ENCODE measurements at regions not wholly inside any gene's neighbourhood (a gene's known extent, or its start where the extent isn't known, plus 50 kb on each side); places are given as distances from the start of the nearest gene placed in this dataset.
A peak's percentile ranks its signal among the peaks of the same experiment; 100 is the strongest.

- H3K4me3 ChIP-seq (replicated peaks; ENCODE audit: insufficient read depth, low read length): no peak overlapping the region
- DNase-seq (ENCODE audit: low read depth in 1 of 2, low spot score in 1 of 2): no peak
- H3K27me3 ChIP-seq (ENCODE audit: insufficient read depth, poor library complexity, severe bottlenecking): no peaks in the 10 kb centered on the region
- TF ChIP-seq CTCF (IDR thresholded peaks at IDR 0.05; ENCODE audit: insufficient read depth, low read length): no peak
- no peak for TF ChIP-seq GABPA (IDR thresholded peaks at IDR 0.05; ENCODE audit: low read depth)
- TF ChIP-seq REST (IDR thresholded peaks at IDR 0.05; ENCODE audit: insufficient replicate concordance, low read depth): no peak
- TF ChIP-seq POLR2AphosphoS5 (IDR thresholded peaks at IDR 0.05; ENCODE audit: low read depth): no peak
- TF ChIP-seq SPI1 (IDR thresholded peaks at IDR 0.05; ENCODE audit: borderline replicate concordance, low read depth): no peak
- no peak overlapping the region for H3K27ac ChIP-seq (replicated peaks)
Observed at GRCh38 chr19:32098968-32099367, 246.4 kb upstream of the ZNF507 start.

GRCh38 chr19:32101206-32101605 is 244.2 kb upstream of the ZNF507 start:
- no peak overlapping the region for H3K4me3 ChIP-seq (replicated peaks; ENCODE audit: insufficient read depth, low read length)
- peak in 1 of 2 experiments; percentile 21 for DNase-seq (ENCODE audit: low read depth in 1 of 2, low spot score in 1 of 2)
- peaks cover 5% of the 10 kb centered on the region for H3K27me3 ChIP-seq (ENCODE audit: insufficient read depth, poor library complexity, severe bottlenecking)
- no peak overlapping the region for H3K27ac ChIP-seq (replicated peaks)
- no peak for TF ChIP-seq GABPA (IDR thresholded peaks at IDR 0.05; ENCODE audit: low read depth)
- TF ChIP-seq SPI1 (IDR thresholded peaks at IDR 0.05; ENCODE audit: borderline replicate concordance, low read depth): peak; percentile 89

- TF ChIP-seq SPI1 (IDR thresholded peaks at IDR 0.05; ENCODE audit: borderline replicate concordance, low read depth): no peak
- no peak for TF ChIP-seq REST (IDR thresholded peaks at IDR 0.05; ENCODE audit: insufficient replicate concordance, low read depth)
- TF ChIP-seq CTCF (IDR thresholded peaks at IDR 0.05; ENCODE audit: insufficient read depth, low read length): no peak
- TF ChIP-seq GABPA (IDR thresholded peaks at IDR 0.05; ENCODE audit: low read depth): no peak
- no peak for TF ChIP-seq POLR2AphosphoS5 (IDR thresholded peaks at IDR 0.05; ENCODE audit: low read depth)
- no peak for DNase-seq (ENCODE audit: low read depth in 1 of 2, low spot score in 1 of 2)
- H3K27ac ChIP-seq (replicated peaks): no peak overlapping the region
- H3K27me3 ChIP-seq (ENCODE audit: insufficient read depth, poor library complexity, severe bottlenecking): peaks cover 5% of the 10 kb centered on the region
- H3K4me3 ChIP-seq (replicated peaks; ENCODE audit: insufficient read depth, low read length): no peak overlapping the region
Observed at GRCh38 chr19:32103541-32103940, 241.9 kb upstream of the ZNF507 start.

GRCh38 chr19:32104153-32104849 is 241.1 kb upstream of the ZNF507 start:
- Histone ChIP-seq H3K4me3 (replicated peaks; ENCODE audit: insufficient read depth, low read length) (no peak overlapping the region), H3K27ac (replicated peaks) (no peak overlapping the region), H3K27me3 (ENCODE audit: insufficient read depth, poor library complexity, severe bottlenecking) (peaks cover 5% of the 10 kb centered on the region)
- TF ChIP-seq POLR2AphosphoS5 (IDR thresholded peaks at IDR 0.05; ENCODE audit: low read depth) (no peak), SPI1 (IDR thresholded peaks at IDR 0.05; ENCODE audit: borderline replicate concordance, low read depth) (no peak), CTCF (IDR thresholded peaks at IDR 0.05; ENCODE audit: insufficient read depth, low read length) (no peak), REST (IDR thresholded peaks at IDR 0.05; ENCODE audit: insufficient replicate concordance, low read depth) (no peak), GABPA (IDR thresholded peaks at IDR 0.05; ENCODE audit: low read depth) (no peak)
- DNase-seq (ENCODE audit: low read depth in 1 of 2, low spot score in 1 of 2): no peak

All from HL-60 (cell line).